Ishikawa (cell line): ENCODE measurements at regions not wholly inside any gene's neighbourhood (a gene's known extent, or its start where the extent isn't known, plus 50 kb on each side); places are given as distances from the start of the nearest gene placed in this dataset.

Experiments used
- EP300 ChIP-seq: IDR thresholded peaks from 2 replicates; pipeline ENCODE4 v1.6.1; 2012; ENCODE audit warnings: borderline replicate concordance
- REST ChIP-seq: IDR thresholded peaks from 2 replicates; pipeline ENCODE4 v1.6.1; 2012; ENCODE audit warnings: low read depth, mild to moderate bottlenecking
- TAF1 ChIP-seq: IDR thresholded peaks from 2 replicates; pipeline ENCODE4 v1.6.1; 2012; ENCODE audit warnings: low read depth, mild to moderate bottlenecking
- USF1 ChIP-seq: IDR thresholded peaks from 2 replicates; pipeline ENCODE4 v1.6.1; 2012

- TF ChIP-seq EP300 (no peak), USF1 (no peak), TAF1 (no peak), REST (no peak)
Observed at GRCh38 chr3:13197281-13197680, 124.1 kb upstream of the IQSEC1 start.
